NCI-H128 (cell line): ENCODE measurements at regions not wholly inside any gene's neighbourhood (a gene's known extent, or its start where the extent isn't known, plus 50 kb on each side); places are given as distances from the start of the nearest gene placed in this dataset.
"Not testable (repeated sequence)": the region's sequence is repeated elsewhere in the genome, so short reads cannot be mapped to it uniquely, and the experiment has no call there.

Source experiments
- DNase-seq: peaks from one replicate; lab custom pipeline; 2025; ENCODE audit not compliant: unreplicated experiment; lab: John Stamatoyannopoulos, UW

DNA sequence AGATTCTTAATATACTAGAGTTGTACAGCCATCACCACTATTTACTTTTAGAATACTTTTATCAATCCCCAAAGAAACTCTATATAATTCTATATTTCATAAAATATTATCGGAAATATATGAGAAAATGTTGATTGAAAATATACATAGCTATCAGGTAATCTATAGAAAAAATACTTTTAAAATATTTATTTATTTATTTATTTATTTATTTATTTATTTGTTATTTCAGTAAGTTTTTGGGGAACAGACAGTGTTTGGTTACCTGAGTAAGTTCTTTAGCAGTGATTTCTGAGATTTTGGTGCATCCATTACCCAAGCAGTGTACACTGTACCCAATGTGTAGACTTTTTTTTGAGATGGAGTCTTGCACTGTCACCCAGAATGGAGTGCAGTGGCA, 206.6 kb upstream of the DAAM1 start:
- no peak for DNase-seq

DNA sequence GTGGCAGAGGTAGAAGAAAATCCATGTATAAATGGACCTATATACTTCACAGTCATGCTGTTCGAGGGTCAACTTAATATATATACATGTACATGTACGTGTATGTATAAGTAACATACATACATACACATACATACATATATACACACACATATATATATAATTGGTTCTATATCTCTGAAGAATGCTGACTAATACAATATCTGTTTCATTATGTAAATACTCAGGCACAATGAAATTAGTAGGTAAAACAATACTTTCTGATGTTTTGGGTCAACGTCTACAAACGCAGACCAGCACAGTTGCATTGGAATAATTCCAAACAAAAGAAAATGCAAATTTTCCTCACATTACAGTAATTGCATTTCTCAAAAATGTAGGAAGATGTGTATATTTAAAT, 202.7 kb upstream of the DAAM1 start:
- DNase-seq: no peak

GRCh38 chr14:58987591-58987990, 200.9 kb upstream of the DAAM1 start:
- DNase-seq: no peak

GRCh38 chr14:58992935-58993334, 195.5 kb upstream of the DAAM1 start:
- no peak for DNase-seq

DNA sequence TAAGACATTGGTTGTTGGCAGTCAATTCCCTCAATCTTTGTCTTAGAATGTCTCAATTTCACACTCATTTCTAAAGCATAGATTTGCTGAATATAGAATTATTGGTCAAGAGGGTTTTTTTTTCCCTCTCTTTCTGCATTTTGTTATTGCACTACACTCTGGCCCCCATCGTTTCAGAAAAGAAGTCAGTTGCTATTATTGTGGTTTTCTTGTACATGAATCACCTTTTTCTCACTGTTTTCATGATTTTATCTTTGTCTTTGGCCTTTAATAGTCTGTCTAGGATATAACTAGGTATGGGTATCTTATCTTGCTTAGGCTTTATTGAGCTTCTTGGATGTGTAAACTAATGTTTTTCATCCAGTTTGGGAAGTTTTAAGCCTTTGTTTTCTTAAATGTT, 194.3 kb upstream of the DAAM1 start:
- DNase-seq: no peak

- DNase-seq: no peak
Observed at GRCh38 chr14:59004012-59004411, 184.5 kb upstream of the DAAM1 start.

GRCh38 chr14:59006179-59006578, 182.3 kb upstream of the DAAM1 start:
- DNase-seq: not testable (repeated sequence)

- DNase-seq: no peak
Observed at GRCh38 chr14:59009967-59010366, 178.5 kb upstream of the DAAM1 start.

DNA sequence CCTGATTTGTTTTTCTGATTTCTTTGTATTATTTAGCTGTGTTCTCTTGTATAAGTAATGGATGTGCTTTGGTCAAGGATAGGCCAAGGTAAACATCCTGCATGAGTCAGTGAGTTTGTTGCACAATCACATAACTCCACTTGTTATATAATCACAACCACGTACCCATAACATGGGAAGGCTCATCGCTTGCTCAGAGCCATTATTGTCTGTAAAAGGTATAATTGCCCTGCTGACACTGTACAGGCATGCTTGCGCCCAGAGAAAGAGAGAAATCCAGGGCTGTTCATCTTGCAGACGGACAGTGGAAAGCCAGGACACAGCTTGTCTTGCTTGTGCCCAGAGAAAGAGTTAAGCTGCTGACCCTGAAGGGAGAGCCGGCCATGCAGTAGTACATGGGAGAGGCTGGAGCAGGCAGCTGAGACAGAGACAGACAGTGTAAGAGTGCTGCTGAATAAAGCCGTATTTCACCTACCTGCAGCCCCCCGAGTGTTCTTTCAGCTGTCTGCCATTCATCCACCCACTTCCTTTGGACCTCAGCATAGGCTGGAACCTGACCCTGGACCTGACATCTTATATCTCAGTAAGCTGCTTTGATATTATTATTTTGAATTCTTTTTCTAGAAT, 174.7 kb upstream of the DAAM1 start:
- no peak for DNase-seq

DNA sequence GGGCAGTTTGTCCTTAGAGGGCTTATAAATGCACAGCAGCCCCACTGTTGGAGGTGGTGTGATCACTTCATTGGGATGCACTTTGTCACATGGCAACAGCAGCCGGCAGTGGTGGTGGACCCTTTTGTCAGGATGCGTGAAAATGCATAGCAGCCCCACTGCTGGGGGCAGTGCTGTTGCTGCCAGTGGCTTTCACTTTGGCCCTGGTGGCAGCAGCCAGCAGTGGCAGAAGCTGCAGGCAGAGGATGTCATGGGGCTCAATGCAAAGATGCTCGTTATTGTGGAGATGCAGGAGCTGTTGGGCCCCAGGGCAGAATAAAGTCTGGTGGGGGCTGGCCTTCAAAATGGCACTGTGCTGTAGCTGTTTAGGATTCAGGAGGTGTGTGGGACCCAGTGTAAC, 173.0 kb upstream of the DAAM1 start:
- DNase-seq: no peak

- no peak for DNase-seq
Observed at GRCh38 chr14:59017285-59017965, 171.0 kb upstream of the DAAM1 start.

DNA sequence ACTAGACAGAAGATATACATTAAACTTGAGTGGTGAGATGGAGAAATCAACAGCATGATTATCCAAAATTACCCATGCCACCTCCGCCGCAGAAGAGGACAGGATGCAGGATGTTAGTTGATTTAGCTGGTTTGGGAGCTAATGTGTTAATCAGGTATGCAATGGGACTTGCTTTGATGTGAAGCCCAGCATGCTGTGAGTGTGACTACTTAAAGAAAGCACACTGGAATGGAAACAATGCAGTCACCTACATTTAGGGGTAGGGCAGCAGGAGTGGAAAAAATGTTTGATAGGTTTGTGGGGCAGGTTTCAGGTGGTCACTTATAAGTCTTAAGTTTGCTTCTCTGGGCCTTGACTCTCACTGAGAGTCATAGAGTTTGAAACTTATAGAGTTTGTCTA, 170.0 kb upstream of the DAAM1 start:
- no peak for DNase-seq

GRCh38 chr14:59018978-59019377, 169.5 kb upstream of the DAAM1 start:
- no peak for DNase-seq

DNA sequence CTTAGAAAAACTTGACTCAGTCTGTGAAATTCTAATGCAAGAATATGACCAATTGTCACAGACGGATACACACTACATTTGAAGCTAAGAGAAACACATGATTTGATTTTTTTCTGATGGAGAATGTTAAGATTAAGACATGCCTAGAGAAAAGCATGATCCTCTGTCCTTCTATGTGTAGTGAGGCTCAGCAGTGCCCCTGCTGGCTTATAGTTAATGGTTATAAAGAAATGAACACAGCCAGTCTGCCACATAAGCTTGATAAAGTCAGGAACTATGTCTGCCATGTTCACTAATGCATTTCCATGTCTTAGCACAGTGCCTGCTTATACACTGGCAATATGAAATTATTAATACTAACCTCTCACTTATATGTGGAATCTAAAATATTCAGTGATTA, 168.1 kb upstream of the DAAM1 start:
- no peak for DNase-seq

DNA sequence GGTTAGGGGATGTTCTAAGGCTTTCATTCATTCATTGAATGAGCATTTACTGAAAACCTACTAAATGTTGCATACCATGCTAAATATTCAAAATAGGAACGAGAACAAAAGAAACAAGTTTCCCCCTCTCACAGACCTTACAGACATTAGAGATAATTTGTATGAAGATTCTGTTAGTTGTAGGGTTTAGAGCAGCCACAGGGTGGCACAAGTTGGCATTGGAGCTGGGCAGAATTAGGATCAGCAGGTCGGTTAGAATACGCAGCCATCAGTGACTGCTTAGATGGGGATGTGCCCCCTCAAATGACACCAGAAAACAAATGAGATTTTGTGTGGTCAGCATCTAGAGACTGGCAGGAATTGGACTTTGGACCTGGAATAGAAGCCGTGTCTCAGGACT, 166.3 kb upstream of the DAAM1 start:
- no peak for DNase-seq

DNA sequence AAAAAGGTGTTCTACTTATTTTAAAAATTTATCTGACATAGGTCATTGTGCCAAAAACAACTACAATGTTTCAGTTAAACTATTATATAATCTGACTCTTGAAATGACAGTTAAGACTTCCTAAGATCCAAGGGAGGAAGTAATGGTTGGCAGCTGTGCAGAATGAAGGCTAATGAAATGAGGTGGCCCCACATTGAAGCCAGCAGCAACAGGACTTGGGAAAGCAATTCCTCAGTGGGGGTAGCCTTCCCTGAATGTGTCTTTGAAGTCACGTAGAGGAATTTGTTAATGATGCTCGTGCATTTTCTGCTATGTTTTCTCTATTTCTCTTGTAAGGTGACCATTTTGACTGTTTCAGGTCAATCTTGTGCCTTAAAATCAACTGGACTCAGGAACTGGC, 162.4 kb upstream of the DAAM1 start:
- no peak for DNase-seq

DNA sequence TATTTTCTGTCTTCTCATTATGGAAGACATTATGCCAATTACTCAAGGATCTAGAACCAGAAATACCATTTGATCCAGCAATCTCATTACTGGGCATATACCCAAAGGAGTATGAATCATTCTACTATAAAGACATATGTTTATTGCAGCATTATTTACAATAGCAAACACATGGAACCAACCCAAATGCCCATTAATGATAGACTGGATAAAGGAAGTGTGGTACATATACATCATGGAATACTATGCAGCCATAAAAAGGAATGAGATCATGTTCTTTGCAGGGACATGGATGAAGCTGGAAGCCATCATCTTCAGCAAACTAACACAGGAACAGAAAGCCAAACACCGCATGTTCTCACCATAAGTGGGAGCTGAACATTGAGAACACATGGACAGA, 161.8 kb upstream of the DAAM1 start:
- not testable (repeated sequence) for DNase-seq

DNA sequence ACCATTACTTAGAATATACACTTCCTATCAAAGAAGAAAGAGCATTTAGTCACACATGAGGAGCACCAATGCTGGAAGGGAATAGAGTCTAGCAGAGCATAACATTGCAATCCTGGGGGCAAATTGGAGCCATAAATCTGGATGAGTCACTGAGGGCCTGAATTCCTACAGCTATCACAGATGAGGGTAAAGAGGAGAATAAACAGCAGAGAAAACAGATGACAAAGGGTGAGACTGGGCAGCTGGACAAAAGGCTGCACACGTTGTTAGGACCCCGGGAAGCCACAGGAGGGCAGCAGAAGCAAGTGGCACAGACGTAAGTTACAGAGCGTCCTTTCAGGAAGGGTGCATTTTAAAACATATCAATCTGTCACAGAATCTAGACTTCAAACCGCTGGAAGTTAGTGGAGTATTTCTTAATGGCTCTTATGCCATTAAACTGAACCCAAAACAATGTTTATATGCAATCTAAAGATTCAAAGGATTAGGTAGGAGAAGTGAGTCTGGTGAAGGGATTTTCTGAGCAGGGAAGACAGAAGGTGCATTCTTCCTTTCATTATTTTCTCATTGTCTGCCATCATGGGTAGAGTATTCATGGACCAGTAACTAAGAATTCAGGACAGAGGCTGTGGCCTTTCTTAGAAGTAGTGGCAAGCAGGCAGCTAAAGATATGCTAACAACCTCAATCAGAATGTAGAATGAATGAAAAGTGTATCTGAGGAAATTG, 159.8 kb upstream of the DAAM1 start:
- peak; percentile 20 for DNase-seq

DNA sequence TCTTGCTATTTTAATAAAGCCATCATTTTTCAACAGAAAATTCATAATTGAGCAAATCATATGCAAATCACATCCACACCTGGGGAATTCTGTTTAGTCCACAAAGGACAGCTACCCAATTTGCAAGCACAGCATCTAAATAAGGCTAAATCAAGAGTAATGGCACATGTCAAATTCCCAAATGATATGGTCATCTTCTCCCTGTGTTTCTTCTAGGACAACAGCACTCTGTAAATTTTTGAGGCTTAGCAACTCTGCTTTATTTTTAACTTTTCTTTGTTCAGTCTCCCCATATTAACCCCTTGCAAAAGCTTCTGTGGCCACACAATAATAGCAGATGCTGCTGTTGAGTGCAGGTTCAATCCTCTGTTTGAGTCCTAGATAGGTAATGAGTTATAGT, 155.6 kb upstream of the DAAM1 start:
- DNase-seq: no peak

- DNase-seq: no peak
Observed at GRCh38 chr14:59036134-59036533, 152.3 kb upstream of the DAAM1 start.

DNA sequence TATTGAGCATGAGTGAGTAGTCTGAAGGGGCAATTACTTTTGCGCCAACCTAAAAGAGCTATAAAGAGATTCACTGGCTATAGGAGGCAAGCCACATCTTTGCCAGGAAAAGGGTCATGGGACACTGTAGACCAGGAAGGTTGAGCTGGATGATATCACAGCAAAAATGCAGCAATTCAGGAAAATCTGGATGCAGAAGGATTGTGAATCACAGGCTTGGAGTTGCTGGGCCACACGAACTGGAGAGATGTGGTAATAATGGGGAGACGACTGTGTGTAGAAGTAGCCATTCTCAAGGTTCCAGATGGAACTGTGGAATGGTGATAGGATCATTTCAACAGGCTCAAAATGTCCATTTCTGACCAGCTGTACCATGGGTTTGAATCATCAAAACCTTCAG, 151.4 kb upstream of the DAAM1 start:
- no peak for DNase-seq

GRCh38 chr14:59037620-59038019, 150.8 kb upstream of the DAAM1 start:
- no peak for DNase-seq
